ENCODE measurements at regions not wholly inside any gene's neighbourhood (a gene's known extent, or its start where the extent isn't known, plus 50 kb on each side); places are given as distances from the start of the nearest gene placed in this dataset.
"Not testable (repeated sequence)": the region's sequence is repeated elsewhere in the genome, so short reads cannot be mapped to it uniquely, and the experiment has no call there.

DNA sequence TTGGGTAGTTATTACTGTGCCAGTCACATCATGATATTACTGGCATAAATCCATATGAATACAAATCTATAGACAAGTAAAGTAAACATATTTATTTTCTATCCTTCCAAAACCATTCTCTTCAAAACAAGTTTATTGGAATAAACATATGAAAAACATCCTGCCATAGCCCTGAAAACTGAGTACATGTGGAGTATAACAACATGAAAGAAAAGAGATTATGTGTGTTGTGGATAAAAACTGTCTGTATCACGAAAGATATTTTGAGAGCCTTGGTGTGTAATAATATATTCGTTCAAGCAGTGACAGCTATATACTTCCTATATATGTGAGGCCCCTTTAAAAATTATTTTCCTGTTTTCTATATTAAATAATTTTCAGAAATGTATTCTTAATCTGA lies 1742.2 kb downstream of the ARAP2 start:
- no peaks in the 10 kb centered on the region for H4K20me1 ChIP-seq (ENCODE audit: insufficient read depth, low read length)
- H3K27me3 ChIP-seq (ENCODE audit: insufficient read depth, low read length): no peaks in the 10 kb centered on the region
- H3K4me2 ChIP-seq (ENCODE audit: low read length): no peak overlapping the region
- H3K4me3 ChIP-seq (ENCODE audit: low read depth, low read length, poor library complexity, severe bottlenecking): no peak overlapping the region
- TF ChIP-seq EZH2 (IDR thresholded peaks at IDR 0.05; ENCODE audit: borderline replicate concordance, low read length): no peak
- TF ChIP-seq, protein P1, sequence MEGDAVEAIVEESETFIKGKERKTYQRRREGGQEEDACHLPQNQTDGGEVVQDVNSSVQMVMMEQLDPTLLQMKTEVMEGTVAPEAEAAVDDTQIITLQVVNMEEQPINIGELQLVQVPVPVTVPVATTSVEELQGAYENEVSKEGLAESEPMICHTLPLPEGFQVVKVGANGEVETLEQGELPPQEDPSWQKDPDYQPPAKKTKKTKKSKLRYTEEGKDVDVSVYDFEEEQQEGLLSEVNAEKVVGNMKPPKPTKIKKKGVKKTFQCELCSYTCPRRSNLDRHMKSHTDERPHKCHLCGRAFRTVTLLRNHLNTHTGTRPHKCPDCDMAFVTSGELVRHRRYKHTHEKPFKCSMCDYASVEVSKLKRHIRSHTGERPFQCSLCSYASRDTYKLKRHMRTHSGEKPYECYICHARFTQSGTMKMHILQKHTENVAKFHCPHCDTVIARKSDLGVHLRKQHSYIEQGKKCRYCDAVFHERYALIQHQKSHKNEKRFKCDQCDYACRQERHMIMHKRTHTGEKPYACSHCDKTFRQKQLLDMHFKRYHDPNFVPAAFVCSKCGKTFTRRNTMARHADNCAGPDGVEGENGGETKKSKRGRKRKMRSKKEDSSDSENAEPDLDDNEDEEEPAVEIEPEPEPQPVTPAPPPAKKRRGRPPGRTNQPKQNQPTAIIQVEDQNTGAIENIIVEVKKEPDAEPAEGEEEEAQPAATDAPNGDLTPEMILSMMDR (IDR thresholded peaks at IDR 0.05; ENCODE audit: low read length): no peak
- H3F3A ChIP-seq (ENCODE audit: insufficient read depth, low read length): no peaks in the 10 kb centered on the region
- no peak overlapping the region for H2AFZ ChIP-seq (ENCODE audit: low read length)
- no peak overlapping the region for H3K27ac ChIP-seq (ENCODE audit: low read depth, low read length, poor library complexity, severe bottlenecking)
- H3K9ac ChIP-seq (ENCODE audit: low read length): no peak overlapping the region
- no peaks in the 10 kb centered on the region for H3K9me3 ChIP-seq (ENCODE audit: low read length)
- H3K4me1 ChIP-seq (ENCODE audit: insufficient read depth, low read length, severe bottlenecking): no peaks in the 10 kb centered on the region
- no peaks in the 10 kb centered on the region for H3K79me2 ChIP-seq (ENCODE audit: insufficient read depth, low read length)
- H3K9me2 ChIP-seq (ENCODE audit: low read depth, low read length): no peaks in the 10 kb centered on the region
- no peaks in the 10 kb centered on the region for H3K36me3 ChIP-seq (ENCODE audit: insufficient read depth, low read length)

DNA sequence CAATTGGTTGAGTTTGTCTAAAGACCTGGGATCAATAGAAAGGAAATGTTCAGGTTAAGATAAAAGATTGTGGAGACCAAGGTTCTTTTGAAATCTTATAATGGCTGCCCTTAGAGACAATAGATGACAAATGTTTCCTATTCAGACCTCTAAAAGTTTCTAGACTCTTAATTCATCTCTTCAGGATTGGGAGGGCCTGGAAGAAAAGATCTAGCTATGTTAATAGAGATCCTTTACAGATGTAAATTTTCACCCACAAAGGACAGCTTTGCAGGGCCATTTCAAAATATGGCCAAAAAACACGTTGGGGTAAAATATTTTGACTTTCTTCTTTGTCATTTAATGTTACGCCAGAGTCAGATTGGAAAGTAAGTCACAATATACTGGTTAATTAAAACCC lies 1739.6 kb downstream of the ARAP2 start:
- not testable (repeated sequence) for H3F3A ChIP-seq (ENCODE audit: insufficient read depth, low read length); H3K4me1 ChIP-seq (ENCODE audit: insufficient read depth, low read length, severe bottlenecking)

DNA sequence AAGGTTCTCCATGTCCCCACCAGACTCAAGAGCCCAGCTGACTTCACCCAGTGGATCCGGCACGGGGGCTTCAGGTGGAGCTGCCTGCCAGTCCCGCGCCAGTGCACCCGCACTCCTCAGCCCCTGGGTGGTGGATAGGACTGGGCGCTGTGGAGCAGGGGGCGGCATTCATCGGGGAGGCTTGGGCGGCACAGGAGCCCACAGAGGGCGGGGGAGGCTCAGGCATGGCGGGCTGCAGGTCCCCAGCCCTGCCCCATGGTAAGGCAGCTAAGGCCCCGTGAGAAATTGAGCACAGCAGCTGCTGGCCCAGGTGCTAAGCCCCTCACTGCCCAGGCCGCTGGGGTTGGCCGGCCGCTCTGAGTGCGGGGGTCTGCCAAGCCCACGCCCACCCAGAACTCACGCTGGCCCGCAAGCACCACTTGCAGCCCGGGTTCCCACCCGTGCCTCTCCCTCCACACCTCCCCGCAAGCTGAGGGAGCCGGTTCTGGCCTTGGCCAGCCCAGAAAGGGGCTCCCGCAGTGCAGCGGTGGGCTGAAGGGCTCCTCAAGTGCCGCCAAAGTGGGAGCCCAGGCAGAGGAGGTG lies 1737.7 kb downstream of the ARAP2 start:
- not testable (repeated sequence) for H3K27me3 ChIP-seq (ENCODE audit: insufficient read depth, low read length); H3K9ac ChIP-seq (ENCODE audit: low read length); H3K79me2 ChIP-seq (ENCODE audit: insufficient read depth, low read length); H3K4me1 ChIP-seq (ENCODE audit: insufficient read depth, low read length, severe bottlenecking); H3K27ac ChIP-seq (ENCODE audit: low read depth, low read length, poor library complexity, severe bottlenecking); H2AFZ ChIP-seq (ENCODE audit: low read length); H3K9me3 ChIP-seq (ENCODE audit: low read length); H4K20me1 ChIP-seq (ENCODE audit: insufficient read depth, low read length); H3K9me2 ChIP-seq (ENCODE audit: low read depth, low read length); H3F3A ChIP-seq (ENCODE audit: insufficient read depth, low read length); H3K4me3 ChIP-seq (ENCODE audit: low read depth, low read length, poor library complexity, severe bottlenecking); H3K36me3 ChIP-seq (ENCODE audit: insufficient read depth, low read length); H3K4me2 ChIP-seq (ENCODE audit: low read length)

More for the DNA sequence above, 1739.6 kb downstream of the ARAP2 start:
- not testable (repeated sequence) for H4K20me1 ChIP-seq (ENCODE audit: insufficient read depth, low read length); H3K27ac ChIP-seq (ENCODE audit: low read depth, low read length, poor library complexity, severe bottlenecking); H3K9ac ChIP-seq (ENCODE audit: low read length); H3K36me3 ChIP-seq (ENCODE audit: insufficient read depth, low read length); H3K9me3 ChIP-seq (ENCODE audit: low read length); H3K9me2 ChIP-seq (ENCODE audit: low read depth, low read length); H3K79me2 ChIP-seq (ENCODE audit: insufficient read depth, low read length); H2AFZ ChIP-seq (ENCODE audit: low read length); H3K4me2 ChIP-seq (ENCODE audit: low read length); H3K4me3 ChIP-seq (ENCODE audit: low read depth, low read length, poor library complexity, severe bottlenecking); H3K27me3 ChIP-seq (ENCODE audit: insufficient read depth, low read length)

DNA sequence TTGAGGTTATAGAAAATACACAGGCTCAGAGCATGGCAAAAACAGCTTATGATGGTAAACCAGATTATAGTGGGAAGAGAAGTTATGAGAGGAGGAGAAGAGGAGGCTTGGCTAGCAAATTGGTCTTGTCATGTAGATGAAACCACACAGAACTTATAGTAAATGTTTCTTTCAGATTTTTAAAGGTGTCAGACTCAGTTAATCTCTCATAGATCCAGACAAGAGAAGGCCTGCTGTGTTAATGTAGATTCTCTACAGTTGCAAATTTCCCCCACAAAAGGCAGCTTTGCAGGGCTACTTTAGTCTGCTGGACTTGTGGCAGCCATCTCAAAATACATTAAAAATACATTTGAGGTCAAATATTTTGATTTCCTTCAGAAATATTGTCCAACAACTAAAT lies 1731.7 kb downstream of the ARAP2 start:
- H3K27ac ChIP-seq (ENCODE audit: low read depth, low read length, poor library complexity, severe bottlenecking): no peak overlapping the region
- no peak overlapping the region for H3K4me2 ChIP-seq (ENCODE audit: low read length)
- no peaks in the 10 kb centered on the region for H3K4me1 ChIP-seq (ENCODE audit: insufficient read depth, low read length, severe bottlenecking)
- H3K9me2 ChIP-seq (ENCODE audit: low read depth, low read length): no peaks in the 10 kb centered on the region
- H3K27me3 ChIP-seq (ENCODE audit: insufficient read depth, low read length): no peaks in the 10 kb centered on the region
- no peaks in the 10 kb centered on the region for H3K79me2 ChIP-seq (ENCODE audit: insufficient read depth, low read length)
- no peaks in the 10 kb centered on the region for H4K20me1 ChIP-seq (ENCODE audit: insufficient read depth, low read length)
- TF ChIP-seq, protein P1 (IDR thresholded peaks at IDR 0.05; ENCODE audit: low read length): no peak
- TF ChIP-seq EZH2 (IDR thresholded peaks at IDR 0.05; ENCODE audit: borderline replicate concordance, low read length): no peak
- H3K36me3 ChIP-seq (ENCODE audit: insufficient read depth, low read length): no peaks in the 10 kb centered on the region
- H3K9ac ChIP-seq (ENCODE audit: low read length): no peak overlapping the region
- H2AFZ ChIP-seq (ENCODE audit: low read length): no peak overlapping the region
- H3K4me3 ChIP-seq (ENCODE audit: low read depth, low read length, poor library complexity, severe bottlenecking): no peak overlapping the region
- H3K9me3 ChIP-seq (ENCODE audit: low read length): no peaks in the 10 kb centered on the region
- no peaks in the 10 kb centered on the region for H3F3A ChIP-seq (ENCODE audit: insufficient read depth, low read length)

Data from OCI-LY1 (cell line).